ENCODE measurements at regions not wholly inside any gene's neighbourhood (a gene's known extent, or its start where the extent isn't known, plus 50 kb on each side); places are given as distances from the start of the nearest gene placed in this dataset.

DNA sequence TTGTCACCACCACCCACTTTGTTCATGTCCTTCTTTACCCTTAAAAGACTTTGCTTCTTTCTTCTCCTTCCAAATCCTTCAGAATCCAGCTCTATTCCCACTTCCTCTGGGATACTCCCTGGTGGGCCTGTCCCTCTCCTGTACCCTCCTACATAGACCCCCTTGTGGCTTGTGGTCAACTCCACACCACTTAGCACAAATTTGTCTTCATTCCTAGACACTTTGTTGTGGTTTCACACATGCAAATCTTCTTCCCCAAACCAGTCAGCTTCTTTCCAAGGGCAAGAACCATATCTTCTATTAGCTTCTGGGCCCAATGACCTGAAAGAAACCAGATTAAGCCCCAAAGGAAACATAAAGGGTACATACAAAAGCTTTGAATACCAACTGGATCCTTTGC is 342.4 kb downstream of the TNS1 start:
- TF ChIP-seq, protein P1, sequence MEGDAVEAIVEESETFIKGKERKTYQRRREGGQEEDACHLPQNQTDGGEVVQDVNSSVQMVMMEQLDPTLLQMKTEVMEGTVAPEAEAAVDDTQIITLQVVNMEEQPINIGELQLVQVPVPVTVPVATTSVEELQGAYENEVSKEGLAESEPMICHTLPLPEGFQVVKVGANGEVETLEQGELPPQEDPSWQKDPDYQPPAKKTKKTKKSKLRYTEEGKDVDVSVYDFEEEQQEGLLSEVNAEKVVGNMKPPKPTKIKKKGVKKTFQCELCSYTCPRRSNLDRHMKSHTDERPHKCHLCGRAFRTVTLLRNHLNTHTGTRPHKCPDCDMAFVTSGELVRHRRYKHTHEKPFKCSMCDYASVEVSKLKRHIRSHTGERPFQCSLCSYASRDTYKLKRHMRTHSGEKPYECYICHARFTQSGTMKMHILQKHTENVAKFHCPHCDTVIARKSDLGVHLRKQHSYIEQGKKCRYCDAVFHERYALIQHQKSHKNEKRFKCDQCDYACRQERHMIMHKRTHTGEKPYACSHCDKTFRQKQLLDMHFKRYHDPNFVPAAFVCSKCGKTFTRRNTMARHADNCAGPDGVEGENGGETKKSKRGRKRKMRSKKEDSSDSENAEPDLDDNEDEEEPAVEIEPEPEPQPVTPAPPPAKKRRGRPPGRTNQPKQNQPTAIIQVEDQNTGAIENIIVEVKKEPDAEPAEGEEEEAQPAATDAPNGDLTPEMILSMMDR (conservative IDR thresholded peaks at IDR 0.05; ENCODE audit: low read depth in 2 of 2), result no peak
- TF ChIP-seq, protein P2, sequence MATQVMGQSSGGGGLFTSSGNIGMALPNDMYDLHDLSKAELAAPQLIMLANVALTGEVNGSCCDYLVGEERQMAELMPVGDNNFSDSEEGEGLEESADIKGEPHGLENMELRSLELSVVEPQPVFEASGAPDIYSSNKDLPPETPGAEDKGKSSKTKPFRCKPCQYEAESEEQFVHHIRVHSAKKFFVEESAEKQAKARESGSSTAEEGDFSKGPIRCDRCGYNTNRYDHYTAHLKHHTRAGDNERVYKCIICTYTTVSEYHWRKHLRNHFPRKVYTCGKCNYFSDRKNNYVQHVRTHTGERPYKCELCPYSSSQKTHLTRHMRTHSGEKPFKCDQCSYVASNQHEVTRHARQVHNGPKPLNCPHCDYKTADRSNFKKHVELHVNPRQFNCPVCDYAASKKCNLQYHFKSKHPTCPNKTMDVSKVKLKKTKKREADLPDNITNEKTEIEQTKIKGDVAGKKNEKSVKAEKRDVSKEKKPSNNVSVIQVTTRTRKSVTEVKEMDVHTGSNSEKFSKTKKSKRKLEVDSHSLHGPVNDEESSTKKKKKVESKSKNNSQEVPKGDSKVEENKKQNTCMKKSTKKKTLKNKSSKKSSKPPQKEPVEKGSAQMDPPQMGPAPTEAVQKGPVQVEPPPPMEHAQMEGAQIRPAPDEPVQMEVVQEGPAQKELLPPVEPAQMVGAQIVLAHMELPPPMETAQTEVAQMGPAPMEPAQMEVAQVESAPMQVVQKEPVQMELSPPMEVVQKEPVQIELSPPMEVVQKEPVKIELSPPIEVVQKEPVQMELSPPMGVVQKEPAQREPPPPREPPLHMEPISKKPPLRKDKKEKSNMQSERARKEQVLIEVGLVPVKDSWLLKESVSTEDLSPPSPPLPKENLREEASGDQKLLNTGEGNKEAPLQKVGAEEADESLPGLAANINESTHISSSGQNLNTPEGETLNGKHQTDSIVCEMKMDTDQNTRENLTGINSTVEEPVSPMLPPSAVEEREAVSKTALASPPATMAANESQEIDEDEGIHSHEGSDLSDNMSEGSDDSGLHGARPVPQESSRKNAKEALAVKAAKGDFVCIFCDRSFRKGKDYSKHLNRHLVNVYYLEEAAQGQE (IDR thresholded peaks at IDR 0.05; ENCODE audit: unreplicated experiment), result no peak
- TF ChIP-seq POLR2AphosphoS5 (IDR thresholded peaks at IDR 0.05; ENCODE audit: low read depth) (no peak), CREB1 (CRISPR knock-in tag; IDR thresholded peaks at IDR 0.05; ENCODE audit: low read depth) (no peak), ZNF331 (CRISPR knock-in tag; IDR thresholded peaks at IDR 0.05; ENCODE audit: low read depth) (no peak), EZH2 (IDR thresholded peaks at IDR 0.05; ENCODE audit: low read depth, unreplicated experiment) (no peak), JUNB (IDR thresholded peaks at IDR 0.05; ENCODE audit: unreplicated experiment) (no peak), EZH2phosphoT487 (IDR thresholded peaks at IDR 0.05; ENCODE audit: unreplicated experiment) (no peak), STAT1 (IDR thresholded peaks at IDR 0.05; ENCODE audit: unreplicated experiment) (no peak)
- TF ChIP-seq, protein P3, sequence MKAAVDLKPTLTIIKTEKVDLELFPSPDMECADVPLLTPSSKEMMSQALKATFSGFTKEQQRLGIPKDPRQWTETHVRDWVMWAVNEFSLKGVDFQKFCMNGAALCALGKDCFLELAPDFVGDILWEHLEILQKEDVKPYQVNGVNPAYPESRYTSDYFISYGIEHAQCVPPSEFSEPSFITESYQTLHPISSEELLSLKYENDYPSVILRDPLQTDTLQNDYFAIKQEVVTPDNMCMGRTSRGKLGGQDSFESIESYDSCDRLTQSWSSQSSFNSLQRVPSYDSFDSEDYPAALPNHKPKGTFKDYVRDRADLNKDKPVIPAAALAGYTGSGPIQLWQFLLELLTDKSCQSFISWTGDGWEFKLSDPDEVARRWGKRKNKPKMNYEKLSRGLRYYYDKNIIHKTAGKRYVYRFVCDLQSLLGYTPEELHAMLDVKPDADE (IDR thresholded peaks at IDR 0.05), result no peak
- TF ChIP-seq, protein P4, sequence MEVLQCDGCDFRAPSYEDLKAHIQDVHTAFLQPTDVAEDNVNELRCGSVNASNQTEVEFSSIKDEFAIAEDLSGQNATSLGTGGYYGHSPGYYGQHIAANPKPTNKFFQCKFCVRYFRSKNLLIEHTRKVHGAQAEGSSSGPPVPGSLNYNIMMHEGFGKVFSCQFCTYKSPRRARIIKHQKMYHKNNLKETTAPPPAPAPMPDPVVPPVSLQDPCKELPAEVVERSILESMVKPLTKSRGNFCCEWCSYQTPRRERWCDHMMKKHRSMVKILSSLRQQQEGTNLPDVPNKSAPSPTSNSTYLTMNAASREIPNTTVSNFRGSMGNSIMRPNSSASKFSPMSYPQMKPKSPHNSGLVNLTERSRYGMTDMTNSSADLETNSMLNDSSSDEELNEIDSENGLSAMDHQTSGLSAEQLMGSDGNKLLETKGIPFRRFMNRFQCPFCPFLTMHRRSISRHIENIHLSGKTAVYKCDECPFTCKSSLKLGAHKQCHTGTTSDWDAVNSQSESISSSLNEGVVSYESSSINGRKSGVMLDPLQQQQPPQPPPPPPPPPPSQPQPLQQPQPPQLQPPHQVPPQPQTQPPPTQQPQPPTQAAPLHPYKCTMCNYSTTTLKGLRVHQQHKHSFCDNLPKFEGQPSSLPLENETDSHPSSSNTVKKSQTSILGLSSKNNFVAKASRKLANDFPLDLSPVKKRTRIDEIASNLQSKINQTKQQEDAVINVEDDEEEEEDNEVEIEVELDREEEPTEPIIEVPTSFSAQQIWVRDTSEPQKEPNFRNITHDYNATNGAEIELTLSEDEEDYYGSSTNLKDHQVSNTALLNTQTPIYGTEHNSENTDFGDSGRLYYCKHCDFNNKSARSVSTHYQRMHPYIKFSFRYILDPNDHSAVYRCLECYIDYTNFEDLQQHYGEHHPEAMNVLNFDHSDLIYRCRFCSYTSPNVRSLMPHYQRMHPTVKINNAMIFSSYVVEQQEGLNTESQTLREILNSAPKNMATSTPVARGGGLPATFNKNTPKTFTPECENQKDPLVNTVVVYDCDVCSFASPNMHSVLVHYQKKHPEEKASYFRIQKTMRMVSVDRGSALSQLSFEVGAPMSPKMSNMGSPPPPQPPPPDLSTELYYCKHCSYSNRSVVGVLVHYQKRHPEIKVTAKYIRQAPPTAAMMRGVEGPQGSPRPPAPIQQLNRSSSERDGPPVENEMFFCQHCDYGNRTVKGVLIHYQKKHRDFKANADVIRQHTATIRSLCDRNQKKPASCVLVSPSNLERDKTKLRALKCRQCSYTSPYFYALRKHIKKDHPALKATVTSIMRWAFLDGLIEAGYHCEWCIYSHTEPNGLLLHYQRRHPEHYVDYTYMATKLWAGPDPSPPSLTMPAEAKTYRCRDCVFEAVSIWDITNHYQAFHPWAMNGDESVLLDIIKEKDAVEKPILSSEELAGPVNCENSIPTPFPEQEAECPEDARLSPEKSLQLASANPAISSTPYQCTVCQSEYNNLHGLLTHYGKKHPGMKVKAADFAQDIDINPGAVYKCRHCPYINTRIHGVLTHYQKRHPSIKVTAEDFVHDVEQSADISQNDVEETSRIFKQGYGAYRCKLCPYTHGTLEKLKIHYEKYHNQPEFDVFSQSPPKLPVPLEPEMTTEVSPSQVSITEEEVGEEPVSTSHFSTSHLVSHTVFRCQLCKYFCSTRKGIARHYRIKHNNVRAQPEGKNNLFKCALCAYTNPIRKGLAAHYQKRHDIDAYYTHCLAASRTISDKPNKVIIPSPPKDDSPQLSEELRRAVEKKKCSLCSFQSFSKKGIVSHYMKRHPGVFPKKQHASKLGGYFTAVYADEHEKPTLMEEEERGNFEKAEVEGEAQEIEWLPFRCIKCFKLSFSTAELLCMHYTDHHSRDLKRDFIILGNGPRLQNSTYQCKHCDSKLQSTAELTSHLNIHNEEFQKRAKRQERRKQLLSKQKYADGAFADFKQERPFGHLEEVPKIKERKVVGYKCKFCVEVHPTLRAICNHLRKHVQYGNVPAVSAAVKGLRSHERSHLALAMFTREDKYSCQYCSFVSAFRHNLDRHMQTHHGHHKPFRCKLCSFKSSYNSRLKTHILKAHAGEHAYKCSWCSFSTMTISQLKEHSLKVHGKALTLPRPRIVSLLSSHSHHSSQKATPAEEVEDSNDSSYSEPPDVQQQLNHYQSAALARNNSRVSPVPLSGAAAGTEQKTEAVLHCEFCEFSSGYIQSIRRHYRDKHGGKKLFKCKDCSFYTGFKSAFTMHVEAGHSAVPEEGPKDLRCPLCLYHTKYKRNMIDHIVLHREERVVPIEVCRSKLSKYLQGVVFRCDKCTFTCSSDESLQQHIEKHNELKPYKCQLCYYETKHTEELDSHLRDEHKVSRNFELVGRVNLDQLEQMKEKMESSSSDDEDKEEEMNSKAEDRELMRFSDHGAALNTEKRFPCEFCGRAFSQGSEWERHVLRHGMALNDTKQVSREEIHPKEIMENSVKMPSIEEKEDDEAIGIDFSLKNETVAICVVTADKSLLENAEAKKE (CRISPR knock-in tag; IDR thresholded peaks at IDR 0.05), result no peak
